SIG-M5 treated with dmso at 0.1 percent for 504 hours (cell line): ENCODE measurements at regions not wholly inside any gene's neighbourhood (a gene's known extent, or its start where the extent isn't known, plus 50 kb on each side); places are given as distances from the start of the nearest gene placed in this dataset.
"Not testable (repeated sequence)": the region's sequence is repeated elsewhere in the genome, so short reads cannot be mapped to it uniquely, and the experiment has no call there.

ENCODE experiments used
- DNase-seq: peaks from one replicate; lab custom pipeline; 2025; ENCODE audit not compliant: unreplicated experiment; lab: John Stamatoyannopoulos, UW

DNA sequence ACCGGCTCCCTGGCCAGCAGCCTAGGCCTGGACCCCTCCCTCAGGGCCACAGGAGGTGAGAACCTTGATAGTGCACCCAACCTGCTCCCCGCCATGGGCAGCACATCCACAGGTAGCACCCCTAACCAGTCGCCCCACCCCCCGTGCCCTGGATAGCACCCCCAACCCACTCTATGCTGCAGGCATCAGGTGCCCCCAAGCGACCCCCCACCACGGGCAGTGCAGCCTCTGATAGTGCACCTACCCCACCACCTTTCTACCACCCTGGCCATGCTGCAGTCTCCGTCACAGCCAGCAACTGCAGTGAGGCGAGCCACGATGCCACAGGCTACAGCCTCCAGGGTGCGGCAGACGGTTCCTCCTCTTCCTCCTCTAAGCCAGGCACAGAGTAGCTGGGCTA is 55.6 kb downstream of the SOWAHC start:
- DNase-seq, result no peak

DNA sequence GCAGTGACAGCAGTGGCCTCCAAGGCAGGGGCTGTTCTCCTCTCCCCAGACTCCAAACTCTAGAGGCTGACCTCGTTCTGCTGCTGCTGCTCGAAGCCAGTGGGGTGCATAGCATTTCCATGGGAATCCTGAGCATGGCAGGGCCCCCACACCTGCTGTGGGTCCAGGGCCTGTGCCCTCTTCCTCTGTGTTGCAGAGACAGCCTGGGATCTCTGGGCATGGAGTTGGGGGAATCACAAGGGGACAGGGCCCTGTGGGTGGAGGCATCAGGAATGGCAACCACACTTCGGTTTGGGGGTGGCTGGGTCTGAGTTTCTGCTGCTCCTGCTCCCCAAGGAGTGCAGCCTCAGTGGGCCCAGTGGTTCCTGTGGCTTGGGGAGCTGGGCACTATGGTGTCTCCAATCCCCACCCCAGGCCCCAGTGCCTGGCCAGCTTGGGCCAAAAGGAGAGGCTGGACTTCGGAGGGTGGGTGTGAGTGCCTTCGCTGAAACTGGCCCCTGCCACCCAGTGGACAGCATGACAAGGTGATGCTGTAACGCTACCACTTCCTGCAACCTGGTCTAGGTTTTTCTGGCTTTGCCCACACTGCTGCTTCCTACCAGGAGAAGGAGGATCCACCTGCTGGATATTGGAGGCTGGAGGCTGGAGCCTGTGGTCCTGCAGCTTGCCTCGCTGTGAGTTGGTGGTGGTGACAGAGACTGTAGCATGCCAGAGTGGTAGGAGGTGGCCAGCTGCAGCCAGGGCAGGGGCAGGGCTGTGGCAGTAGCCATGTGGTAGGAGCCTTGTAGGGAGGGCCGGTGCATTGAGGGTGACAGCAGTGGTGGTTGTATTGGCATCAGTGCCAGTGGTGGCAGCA is 56.6 kb downstream of the SOWAHC start:
- no peak for DNase-seq

DNA sequence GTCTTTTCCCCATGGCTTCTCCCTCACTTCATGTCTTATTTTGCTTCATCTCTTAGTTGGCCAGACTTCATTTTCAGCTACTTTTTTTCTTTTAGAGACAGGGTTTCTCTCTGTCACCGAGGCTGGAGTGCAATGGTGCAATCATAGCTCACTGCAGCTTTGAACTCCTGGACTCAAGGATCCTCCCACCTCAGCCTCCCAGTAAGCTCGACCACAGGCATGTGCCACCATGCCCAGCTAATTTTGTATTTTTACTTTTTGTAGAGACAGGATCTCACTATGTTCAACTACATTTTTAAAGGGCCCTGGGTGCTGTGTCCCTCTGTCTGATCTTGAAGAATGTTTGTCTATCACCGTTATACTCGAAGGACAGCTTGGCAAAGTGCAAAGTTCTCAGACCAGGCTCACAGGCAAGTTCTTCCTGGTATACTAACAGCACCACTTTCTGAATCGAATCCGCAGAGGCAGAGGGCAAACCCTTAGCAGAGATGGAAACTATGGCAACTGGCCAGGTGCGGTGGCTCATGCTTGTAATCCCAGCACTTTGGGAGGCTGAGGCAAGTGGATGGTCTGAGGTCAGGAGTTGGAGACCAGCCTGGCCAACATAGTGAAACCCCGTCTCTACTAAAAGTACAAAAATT is 60.9 kb downstream of the SOWAHC start:
- no peak for DNase-seq

DNA sequence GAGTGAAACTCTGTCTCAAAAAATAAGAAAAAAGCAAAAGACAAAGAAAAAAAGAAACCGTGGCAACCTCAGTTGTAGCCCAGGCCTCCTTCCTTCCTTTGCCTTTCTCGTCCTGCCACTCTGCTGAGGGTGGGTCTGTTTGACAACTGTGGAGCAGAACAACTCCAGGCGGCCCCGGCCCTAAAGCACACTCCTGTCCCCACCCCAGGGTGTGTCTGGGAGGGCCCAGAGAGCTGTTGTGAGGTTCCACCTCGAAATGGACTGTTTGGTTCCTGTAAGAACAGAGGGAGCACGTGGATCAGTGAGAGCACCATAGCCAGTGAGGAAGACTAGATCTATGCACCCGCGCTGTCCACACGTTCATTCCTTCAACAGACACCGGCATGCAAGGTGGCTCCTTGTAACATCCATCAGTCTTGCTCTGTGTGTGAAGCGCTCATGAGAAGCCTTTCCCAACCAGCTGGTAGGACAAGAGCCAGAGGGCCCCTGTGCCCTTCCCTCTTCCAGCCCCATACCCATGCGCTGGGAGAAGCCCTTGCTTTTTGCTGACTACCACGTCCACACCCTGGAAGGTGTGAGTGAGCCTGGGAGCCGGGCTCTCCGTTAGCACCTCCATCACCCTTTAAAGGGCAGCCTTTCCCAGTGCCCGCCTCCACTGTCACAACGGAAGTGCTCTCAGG is 61.6 kb downstream of the SOWAHC start:
- no peak for DNase-seq

DNA sequence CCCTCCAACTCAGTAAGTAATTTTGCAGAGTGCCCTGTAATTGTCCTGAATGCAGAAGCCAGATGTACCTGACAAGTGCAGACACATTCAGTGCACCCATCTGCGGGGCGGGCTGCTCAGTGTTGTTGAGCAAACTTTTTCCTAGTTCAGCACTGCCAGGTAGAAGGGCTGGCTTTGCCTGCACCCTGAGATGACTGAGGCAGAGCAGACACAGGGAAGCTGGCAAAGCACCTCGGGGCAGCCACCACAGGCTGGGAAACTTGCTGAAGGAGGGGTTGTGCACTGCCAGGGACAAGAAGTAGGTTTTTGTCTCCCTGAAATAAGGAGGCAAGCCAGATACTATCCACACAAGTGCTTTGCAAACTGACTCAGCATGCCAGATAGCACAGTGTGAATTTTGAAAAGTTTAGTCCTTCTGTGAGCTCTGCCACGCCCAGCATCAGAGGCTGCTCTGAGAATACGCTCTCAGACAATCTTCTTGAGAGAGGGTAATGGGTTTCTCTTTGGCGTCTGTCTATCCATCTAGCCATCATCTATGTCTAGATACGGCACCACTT is 62.3 kb downstream of the SOWAHC start:
- DNase-seq, result no peak

DNA sequence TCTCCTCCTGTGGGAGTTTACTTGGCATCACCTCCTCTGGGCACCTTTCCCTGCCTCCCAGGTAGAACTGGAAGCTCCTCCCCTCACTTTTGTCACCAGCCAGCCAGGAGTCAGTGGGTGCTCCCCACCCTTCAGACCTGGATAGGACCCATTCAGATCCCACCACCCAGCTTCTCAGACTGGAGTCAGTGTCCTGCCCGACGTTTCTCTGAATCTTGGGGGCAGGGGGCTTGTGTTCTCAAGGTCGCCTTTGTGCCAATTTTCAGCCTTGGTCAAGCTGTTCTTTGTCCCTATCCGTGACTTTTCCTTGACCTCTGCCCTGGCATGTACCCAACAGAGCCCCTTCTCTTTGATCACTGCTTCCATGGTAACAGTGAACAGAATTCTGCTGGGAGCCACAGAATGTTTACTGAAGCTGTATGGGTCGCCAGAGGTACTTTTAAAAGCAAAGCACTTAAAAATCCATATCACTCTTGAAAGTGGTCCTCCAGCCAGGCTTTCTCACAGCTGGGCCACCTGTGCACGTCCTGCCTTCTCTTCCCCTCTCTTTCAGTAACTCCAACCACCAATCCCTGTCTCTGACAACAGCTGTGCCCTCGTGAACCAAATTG is 63.1 kb downstream of the SOWAHC start:
- not testable (repeated sequence) for DNase-seq

DNA sequence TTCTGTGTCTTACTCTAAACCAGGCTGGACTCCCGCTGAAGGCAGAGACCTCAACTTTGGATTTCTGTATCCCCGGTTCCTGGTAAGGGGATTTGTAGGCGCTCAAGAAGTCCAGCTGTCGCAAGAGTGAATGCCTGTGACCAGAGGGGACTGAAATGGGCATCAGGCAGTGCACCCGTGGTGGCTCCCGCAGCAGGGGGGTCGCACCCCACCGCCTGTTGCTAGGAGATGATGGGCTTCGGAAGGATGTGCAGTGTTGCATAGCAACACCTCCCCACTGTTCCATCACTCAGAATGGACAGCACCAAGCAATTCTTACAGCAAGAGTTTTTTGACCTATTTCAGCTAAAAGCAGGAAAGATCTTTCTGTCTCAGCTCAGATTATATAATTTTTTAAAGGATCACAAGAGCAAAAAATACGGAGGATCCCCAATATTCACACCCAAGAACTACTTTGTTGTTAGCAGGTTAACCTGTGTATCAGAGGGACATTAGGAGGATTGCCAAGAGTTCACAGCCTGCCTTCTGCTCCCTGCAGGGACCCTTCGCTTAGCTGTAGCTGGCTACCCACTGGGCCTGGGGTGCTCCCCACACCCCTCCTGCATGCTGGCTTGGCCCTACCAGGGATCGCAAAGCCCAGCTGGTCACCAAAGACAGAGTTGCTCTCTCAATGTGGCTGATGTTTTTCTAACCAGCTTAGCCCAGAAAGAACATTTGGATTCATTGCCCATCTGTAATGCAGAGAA is 63.8 kb downstream of the SOWAHC start:
- no peak for DNase-seq

DNA sequence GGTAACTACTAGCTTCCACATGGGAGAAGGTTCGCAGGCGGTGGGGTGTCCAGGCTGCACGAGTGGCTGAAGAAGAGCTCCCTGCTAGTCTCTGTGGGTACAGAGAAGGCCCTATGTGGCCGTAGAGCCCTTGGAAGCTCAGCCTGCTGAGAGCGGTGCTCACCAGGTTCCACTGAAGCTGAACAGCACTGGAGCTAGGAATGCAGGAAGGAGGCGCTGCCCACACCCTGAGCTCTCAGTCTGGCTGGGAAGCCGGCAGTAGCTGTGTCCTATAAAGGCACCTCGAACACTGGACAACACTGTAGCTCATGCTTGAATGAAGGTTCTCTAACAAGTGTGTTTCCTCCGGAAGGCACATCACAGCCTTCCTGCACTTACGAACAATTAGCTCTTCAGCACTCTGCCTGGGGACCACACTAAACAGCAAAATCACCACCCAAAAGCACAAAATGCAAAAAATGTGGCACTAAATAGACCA is 64.6 kb downstream of the SOWAHC start:
- not testable (repeated sequence) for DNase-seq

DNA sequence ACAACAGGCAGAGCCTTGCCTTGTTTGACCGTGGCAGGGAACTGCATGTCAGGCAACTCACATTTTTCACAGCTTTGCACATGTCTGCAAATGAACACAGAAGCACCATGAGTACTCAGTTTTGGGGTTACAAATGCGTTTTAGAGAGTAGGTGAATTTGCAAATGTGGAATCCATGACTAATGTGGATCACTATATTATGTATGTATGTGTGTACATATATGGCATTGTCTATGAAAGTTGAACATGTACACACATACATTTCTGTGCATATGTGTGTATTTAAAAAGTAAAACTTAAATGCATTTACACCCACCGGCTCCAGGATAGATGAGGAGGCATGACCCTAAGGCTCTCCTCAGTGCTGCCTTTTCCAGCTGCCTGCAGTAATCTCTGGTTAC is 65.1 kb downstream of the SOWAHC start:
- no peak for DNase-seq

DNA sequence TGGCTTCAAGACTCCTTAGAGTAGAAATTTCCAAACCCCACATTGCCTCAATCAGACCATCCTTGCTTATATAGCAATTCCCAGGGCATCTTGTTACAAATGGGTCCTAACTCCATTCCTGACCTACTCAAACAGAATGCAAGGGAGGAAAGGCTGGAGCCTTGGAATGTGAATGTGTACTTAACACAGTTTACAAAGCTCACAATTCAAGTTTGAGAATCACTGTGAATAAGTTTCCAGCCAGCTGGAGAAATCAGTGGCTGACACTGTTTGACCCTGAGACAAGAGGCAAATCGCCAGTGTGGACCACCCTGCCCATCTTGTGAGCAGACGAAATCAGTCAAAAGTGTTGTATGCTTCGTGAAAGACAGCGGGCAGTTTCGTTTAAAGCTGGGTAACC is 65.5 kb downstream of the SOWAHC start:
- no peak for DNase-seq

DNA sequence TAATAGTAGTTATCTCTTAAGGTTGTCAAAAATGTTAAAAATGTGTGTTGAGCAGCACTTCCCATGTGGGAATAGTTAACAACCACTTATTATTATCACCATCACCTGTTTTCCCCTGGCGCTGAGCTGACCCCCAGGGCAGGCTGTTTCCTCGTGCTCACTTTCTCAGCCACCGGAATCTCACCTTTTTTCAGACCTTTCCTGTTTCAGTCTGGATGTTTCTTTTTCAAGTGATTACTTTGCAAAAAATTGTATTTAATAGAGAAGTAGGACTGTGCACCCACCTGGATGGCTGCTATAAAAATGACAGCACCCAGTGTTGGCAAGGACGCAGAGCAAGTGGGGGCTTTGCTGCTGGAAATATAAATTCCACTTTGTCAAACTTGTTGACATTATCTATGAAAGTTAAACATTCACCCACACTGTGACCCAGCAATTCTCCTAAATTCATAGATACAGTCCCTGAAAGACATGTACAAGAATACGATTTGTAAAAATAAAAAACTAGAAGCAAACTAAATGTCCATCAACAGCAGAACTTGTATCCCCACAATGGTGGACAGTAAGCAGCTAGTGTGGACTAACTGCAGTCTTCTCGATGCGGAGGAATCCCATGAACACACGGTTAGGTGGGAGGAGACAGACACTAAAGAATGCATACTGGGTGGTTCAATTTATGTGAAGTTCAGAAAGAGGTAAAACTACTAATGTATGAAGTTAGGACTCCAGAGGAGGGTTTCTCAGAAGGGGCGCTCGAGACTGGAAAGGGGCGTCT is 66.5 kb downstream of the SOWAHC start:
- no peak for DNase-seq

DNA sequence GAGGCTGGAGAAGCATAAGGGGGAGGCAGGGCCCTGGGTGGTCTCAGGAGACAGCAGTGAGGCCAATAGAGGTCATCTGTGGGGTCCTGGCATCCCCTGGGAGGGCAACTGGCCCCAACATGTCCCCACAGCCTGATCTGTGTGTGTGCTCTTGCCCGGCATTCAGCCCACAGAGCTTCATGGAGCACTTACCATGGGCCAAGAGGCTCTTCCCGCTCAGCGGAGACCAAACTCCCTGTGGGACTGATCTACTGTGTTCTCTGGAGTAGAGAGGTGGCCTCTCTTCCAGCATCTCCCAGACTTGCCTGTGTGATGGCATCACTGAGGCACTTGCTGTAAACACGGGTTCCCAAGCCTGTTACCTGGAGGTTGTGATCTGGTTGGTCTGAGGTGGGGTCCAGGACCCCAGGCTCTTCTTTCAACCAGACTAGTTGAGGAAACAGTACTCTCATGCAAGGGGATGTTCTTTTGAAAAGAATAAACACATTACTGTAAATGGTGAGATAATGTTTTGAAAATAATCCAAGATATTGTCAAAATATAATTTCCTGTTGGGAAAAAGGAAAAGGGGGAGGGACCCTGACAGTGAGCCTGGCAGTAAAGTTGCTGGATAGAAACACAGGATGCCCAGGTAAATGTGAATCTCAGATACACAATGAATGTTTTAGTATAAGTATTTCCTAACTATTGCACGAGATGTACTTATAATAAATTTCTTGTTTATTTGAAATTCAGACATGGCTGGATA is 67.6 kb downstream of the SOWAHC start:
- no peak for DNase-seq

DNA sequence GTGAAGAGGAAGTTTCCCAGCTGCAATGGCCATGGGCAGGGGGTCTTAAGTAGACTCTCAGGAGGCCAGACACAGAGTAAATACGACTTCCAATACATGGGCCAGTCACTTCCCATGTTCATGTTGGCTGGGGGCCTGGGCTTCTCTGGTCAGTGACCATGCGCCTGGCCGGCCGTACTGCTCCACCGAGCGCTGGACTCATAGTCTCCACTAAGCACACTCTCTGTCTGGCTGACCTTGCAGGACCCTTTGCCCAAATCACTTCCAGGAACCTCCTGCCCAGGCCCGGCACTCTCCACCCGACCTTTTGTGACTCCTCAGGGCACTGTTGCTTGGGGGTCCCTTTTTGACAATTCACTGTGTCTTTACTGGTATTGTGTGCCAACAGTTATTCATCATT is 69.3 kb downstream of the SOWAHC start:
- no peak for DNase-seq

DNA sequence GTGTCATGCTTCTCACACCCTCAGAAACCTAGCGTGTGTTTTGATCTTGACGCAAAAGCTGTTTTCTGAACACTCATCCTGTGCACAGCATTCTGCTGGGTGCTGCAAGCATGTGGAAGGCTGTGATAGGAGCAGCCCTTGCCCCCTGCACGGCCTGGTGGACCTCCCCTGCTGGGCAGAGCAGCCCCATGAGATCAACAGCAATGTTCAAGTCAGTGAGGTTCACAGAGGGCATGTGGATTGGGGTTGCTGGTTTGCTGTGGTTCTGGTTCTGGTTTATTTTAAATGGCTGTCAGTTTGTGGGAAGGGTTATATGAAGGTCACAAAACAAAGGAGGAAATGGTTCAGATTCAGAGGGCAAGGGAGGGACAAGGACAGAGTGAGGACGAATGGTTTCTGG is 71.3 kb downstream of the SOWAHC start:
- no peak for DNase-seq

DNA sequence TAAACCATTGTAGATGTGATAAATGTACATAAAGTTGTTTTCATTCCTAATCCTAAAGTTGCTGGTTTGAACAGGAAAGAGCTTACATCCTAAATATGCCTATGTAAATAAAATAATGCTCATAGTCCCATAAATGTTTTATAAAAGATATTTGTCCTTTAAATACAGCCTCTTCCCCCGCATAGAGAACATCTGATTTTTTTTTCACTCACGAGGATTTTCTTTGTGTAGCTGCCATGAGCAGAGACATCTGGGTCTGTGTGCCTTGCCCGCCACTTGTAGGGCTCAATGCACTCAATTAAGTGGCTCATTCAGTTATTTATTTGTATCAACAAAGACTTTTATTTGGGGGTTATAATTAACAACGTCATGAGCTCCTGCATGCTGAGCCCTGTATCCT is 72.8 kb downstream of the SOWAHC start:
- DNase-seq, result no peak

DNA sequence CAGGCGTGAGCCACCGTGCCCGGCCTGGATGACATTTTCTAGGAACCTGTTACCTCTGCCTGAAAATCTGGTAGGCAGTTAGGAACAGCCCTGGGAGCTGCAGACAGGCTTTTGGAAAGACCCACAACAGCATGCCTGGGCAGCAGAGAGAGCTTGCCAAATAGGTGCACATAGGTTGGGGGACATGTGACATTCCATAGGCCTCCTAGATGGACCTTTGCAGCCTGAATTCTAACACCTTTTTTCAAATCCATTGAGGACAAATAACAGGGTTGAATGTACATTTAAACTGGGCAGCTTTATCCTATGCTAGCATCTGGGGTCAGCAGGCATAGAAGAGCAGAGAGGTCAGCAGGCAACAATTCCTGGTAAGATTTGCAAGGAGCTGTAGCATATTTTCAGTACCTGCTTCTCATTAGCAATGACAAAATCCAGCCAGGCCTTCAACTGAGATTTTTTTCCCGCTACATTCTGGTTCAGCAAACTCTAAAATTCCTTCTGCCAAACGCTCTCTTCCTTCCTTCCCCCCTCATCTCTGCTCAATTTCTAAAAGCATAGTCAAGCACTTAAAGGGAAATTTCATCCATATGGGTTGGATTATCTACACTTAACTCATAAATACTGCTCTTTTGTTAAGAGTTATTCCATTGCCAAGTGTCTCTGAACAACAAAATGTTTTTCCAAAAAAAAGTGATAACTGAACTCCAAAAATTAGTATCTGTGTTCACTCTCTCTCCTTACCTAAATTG is 75.2 kb downstream of the SOWAHC start:
- no peak for DNase-seq

DNA sequence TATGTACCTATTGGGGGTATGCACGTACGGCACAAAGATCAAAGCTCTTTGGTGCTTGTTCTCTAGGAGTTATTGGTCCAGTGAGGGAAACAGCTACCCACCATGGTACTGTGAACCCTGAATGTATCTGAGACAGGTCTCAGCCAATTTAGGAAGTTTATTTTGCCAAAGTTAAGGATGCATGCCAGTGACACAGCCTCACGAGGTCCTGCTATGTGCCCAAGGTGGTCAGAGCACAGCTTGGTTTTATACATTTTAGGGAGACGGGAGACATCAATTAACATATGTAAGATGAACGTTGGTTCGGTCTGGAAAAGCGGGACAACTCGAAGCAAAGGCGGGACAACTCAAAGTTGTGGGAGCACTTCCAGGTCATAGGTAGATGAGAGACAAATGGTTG is 75.8 kb downstream of the SOWAHC start:
- DNase-seq, result no peak

DNA sequence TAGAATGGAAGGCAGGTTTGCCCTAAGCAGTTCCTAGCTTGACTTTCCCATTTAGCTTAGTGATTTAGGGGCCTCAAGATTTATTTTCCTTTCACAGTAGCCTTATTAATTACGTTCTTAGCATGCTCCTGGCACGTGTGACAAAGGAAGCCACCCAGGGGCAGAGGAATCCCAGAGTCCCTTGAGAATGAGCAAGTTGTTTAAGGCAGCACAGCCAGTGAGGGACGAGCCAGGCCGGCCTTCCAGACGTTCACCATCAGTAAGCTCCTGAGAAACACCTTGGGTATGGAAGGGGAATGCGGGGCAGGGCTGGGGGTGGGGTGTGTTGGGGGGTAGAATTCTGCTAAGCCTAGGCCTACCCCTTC is 76.3 kb downstream of the SOWAHC start:
- no peak for DNase-seq
